ENCODE measurements at regions not wholly inside any gene's neighbourhood (a gene's known extent, or its start where the extent isn't known, plus 50 kb on each side); places are given as distances from the start of the nearest gene placed in this dataset.

GRCh38 chr18:64851726-64852125, 702.8 kb upstream of the LINC00305 start:
- Histone ChIP-seq H3K27me3 (no peaks in the 10 kb centered on the region), H3K4me1 (no peaks in the 10 kb centered on the region), H3K9me3 (no peaks in the 10 kb centered on the region), H3K27ac (no peak overlapping the region), H3K4me3 (no peak overlapping the region), H3K36me3 (no peaks in the 10 kb centered on the region)
- intact Hi-C loops (cut with DNase I; ENCODE audit: low total_unique reads), result no loop called here
- TF ChIP-seq CTCF (IDR thresholded peaks at IDR 0.05) (no peak), POLR2A (IDR thresholded peaks at IDR 0.05) (no peak)
- DNase-seq, result no peak

GRCh38 chr18:64850791-64851190, 701.9 kb upstream of the LINC00305 start:
- Histone ChIP-seq H3K9me3 (no peaks in the 10 kb centered on the region), H3K27me3 (no peaks in the 10 kb centered on the region), H3K4me3 (no peak overlapping the region), H3K4me1 (no peaks in the 10 kb centered on the region), H3K27ac (no peak overlapping the region), H3K36me3 (no peaks in the 10 kb centered on the region)
- TF ChIP-seq POLR2A (IDR thresholded peaks at IDR 0.05), result no peak
- TF ChIP-seq CTCF (IDR thresholded peaks at IDR 0.05), result no peak
- DNase-seq, result no peak
- intact Hi-C loops (cut with DNase I; ENCODE audit: low total_unique reads), result no loop called here

- H3K9me3 ChIP-seq, result no peaks in the 10 kb centered on the region
- no peak for DNase-seq
- no peaks in the 10 kb centered on the region for H3K27me3 ChIP-seq
- no peak overlapping the region for H3K4me3 ChIP-seq
- no peaks in the 10 kb centered on the region for H3K4me1 ChIP-seq
- intact Hi-C loops (cut with DNase I; ENCODE audit: low total_unique reads), result no loop called here
- H3K36me3 ChIP-seq, result no peaks in the 10 kb centered on the region
- TF ChIP-seq CTCF (IDR thresholded peaks at IDR 0.05), result no peak
- no peak for TF ChIP-seq POLR2A (IDR thresholded peaks at IDR 0.05)
- H3K27ac ChIP-seq, result no peak overlapping the region
Measured at GRCh38 chr18:64840911-64841701, 692.2 kb upstream of the LINC00305 start.

- no peaks in the 10 kb centered on the region for H3K36me3 ChIP-seq
- no peak overlapping the region for H3K27ac ChIP-seq
- intact Hi-C loops (cut with DNase I; ENCODE audit: low total_unique reads), result no loop called here
- H3K27me3 ChIP-seq, result no peaks in the 10 kb centered on the region
- DNase-seq, result no peak
- H3K4me3 ChIP-seq, result no peak overlapping the region
- no peaks in the 10 kb centered on the region for H3K4me1 ChIP-seq
- TF ChIP-seq CTCF (IDR thresholded peaks at IDR 0.05) (no peak), POLR2A (IDR thresholded peaks at IDR 0.05) (no peak)
- H3K9me3 ChIP-seq, result no peaks in the 10 kb centered on the region
Measured at GRCh38 chr18:64810354-64810753, 661.5 kb upstream of the LINC00305 start.

GRCh38 chr18:64809801-64810200, 660.9 kb upstream of the LINC00305 start:
- no peaks in the 10 kb centered on the region for H3K36me3 ChIP-seq
- H3K4me1 ChIP-seq, result no peaks in the 10 kb centered on the region
- intact Hi-C loops (cut with DNase I; ENCODE audit: low total_unique reads), result no loop called here
- H3K27ac ChIP-seq, result no peak overlapping the region
- no peak for DNase-seq
- no peak for TF ChIP-seq CTCF (IDR thresholded peaks at IDR 0.05)
- no peak for TF ChIP-seq POLR2A (IDR thresholded peaks at IDR 0.05)
- no peaks in the 10 kb centered on the region for H3K9me3 ChIP-seq
- no peak overlapping the region for H3K4me3 ChIP-seq
- H3K27me3 ChIP-seq, result no peaks in the 10 kb centered on the region
